Mammary epithelial cell (primary cell): ENCODE measurements at regions not wholly inside any gene's neighbourhood (a gene's known extent, or its start where the extent isn't known, plus 50 kb on each side); places are given as distances from the start of the nearest gene placed in this dataset.

Source experiments
- EZH2 ChIP-seq: IDR thresholded peaks from 2 replicates; pipeline ENCODE4 v1.6.1; 2012; ENCODE audit warnings: low read length, inconsistent platforms, borderline replicate concordance
- TF ChIP-seq, protein P1 (sequence below), 2 donors: IDR thresholded peaks in 1 of 2; conservative IDR thresholded peaks in 1 of 2; 2 replicates each; pipeline ENCODE4 v1.5.1; 2011 to 2012; ENCODE audit warnings: inconsistent platforms in 2 of 2, low read length in 2 of 2, mild to moderate bottlenecking in 2 of 2, control low read depth in 1 of 2, low read depth in 1 of 2; ENCODE audit not compliant: insufficient read depth in 1 of 2; ENCODE audit errors: extremely low read depth in 1 of 2

DNA sequence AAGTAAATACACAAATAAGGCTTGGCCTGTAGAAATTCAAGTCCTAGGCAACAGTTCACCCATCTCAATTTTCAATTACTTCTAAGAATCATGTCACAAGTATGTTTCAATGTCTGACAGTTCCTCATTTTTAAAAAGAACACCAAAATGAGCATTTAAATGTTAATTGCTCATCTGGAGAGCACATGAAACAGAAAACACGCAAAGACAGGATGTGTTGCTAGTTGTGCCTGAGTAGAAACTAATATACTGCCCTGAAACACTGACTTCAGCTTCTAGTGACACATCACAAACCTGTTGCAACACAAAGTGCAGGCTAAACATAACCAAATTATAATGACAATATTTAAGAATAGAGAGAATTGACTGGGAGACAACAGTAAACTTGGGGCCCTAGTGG is 167.3 kb upstream of the THBS1 start:
- TF ChIP-seq, protein P1, sequence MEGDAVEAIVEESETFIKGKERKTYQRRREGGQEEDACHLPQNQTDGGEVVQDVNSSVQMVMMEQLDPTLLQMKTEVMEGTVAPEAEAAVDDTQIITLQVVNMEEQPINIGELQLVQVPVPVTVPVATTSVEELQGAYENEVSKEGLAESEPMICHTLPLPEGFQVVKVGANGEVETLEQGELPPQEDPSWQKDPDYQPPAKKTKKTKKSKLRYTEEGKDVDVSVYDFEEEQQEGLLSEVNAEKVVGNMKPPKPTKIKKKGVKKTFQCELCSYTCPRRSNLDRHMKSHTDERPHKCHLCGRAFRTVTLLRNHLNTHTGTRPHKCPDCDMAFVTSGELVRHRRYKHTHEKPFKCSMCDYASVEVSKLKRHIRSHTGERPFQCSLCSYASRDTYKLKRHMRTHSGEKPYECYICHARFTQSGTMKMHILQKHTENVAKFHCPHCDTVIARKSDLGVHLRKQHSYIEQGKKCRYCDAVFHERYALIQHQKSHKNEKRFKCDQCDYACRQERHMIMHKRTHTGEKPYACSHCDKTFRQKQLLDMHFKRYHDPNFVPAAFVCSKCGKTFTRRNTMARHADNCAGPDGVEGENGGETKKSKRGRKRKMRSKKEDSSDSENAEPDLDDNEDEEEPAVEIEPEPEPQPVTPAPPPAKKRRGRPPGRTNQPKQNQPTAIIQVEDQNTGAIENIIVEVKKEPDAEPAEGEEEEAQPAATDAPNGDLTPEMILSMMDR (conservative IDR thresholded peaks at IDR 0.05 in 1 of 2, IDR thresholded peaks at IDR 0.05 in 1 of 2; ENCODE audit: extremely low read depth in 1 of 2, insufficient read depth in 1 of 2, low read depth in 1 of 2, low read length in 2 of 2): no peak
- no peak for TF ChIP-seq EZH2
